Bronchial epithelial cell (primary cell): ENCODE measurements at regions not wholly inside any gene's neighbourhood (a gene's known extent, or its start where the extent isn't known, plus 50 kb on each side); places are given as distances from the start of the nearest gene placed in this dataset.
A peak's percentile ranks its signal among the peaks of the same experiment; 100 is the strongest.

Experiments used
- DNase-seq: peaks from one replicate; pipeline ENCODE4 v3.0.0-alpha.2; 2010; ENCODE audit warnings: low read depth
- FAIRE-seq: peaks from 2 replicates; lab custom pipeline; 2011; peaks lifted over from hg19 to GRCh38; lab: Jason Lieb, UNC
- H3K27me3 ChIP-seq: 2 replicates; pipeline ENCODE4 v1.5.1; 2011; ENCODE audit warnings: low read length; ENCODE audit not compliant: control insufficient read depth, insufficient read depth
- H3K36me3 ChIP-seq: 2 replicates; pipeline ENCODE4 v1.5.1; 2011; ENCODE audit warnings: low read length; ENCODE audit not compliant: control insufficient read depth, insufficient read depth
- H3K4me3 ChIP-seq: 2 replicates; pipeline ENCODE4 v1.5.1; 2011; ENCODE audit warnings: mild to moderate bottlenecking, low read depth, low read length, control low read depth
- CTCF ChIP-seq: IDR thresholded peaks from 2 replicates; pipeline ENCODE4 v1.5.1; 2011; ENCODE audit warnings: mild to moderate bottlenecking, moderate library complexity, low read length, control low read depth, inconsistent platforms; ENCODE audit not compliant: insufficient read depth, severe bottlenecking

- no peak for DNase-seq
- FAIRE-seq: no peak
- no peak for TF ChIP-seq CTCF
- Histone ChIP-seq H3K27me3 (peaks cover 3% of the 10 kb centered on the region), H3K36me3 (no peaks in the 10 kb centered on the region), H3K4me3 (no peak overlapping the region)
Observed at GRCh38 chr1:209307846-209308245, 275.7 kb upstream of the CAMK1G start.

GRCh38 chr1:209309198-209309597 lies 274.3 kb upstream of the CAMK1G start:
- no peak for DNase-seq
- Histone ChIP-seq H3K27me3 (peaks cover 3% of the 10 kb centered on the region), H3K4me3 (no peak overlapping the region), H3K36me3 (no peaks in the 10 kb centered on the region)
- no peak for TF ChIP-seq CTCF
- FAIRE-seq: no peak

- TF ChIP-seq CTCF: no peak
- H3K4me3 ChIP-seq: no peak overlapping the region
- no peaks in the 10 kb centered on the region for H3K36me3 ChIP-seq
- DNase-seq: no peak
- H3K27me3 ChIP-seq: peaks cover 1% of the 10 kb centered on the region
- FAIRE-seq: peak; percentile 90
Observed at GRCh38 chr1:209311770-209312169, 271.7 kb upstream of the CAMK1G start.

GRCh38 chr1:209316929-209317328 lies 266.6 kb upstream of the CAMK1G start:
- no peak overlapping the region for H3K4me3 ChIP-seq
- no peak for TF ChIP-seq CTCF
- H3K27me3 ChIP-seq: no peaks in the 10 kb centered on the region
- DNase-seq: no peak
- no peaks in the 10 kb centered on the region for H3K36me3 ChIP-seq
- no peak for FAIRE-seq

GRCh38 chr1:209318181-209319056 lies 265.1 kb upstream of the CAMK1G start:
- H3K36me3 ChIP-seq: no peaks in the 10 kb centered on the region
- no peak for TF ChIP-seq CTCF
- FAIRE-seq (no peak), DNase-seq (peak; percentile 87)
- H3K4me3 ChIP-seq: no peak overlapping the region
- H3K27me3 ChIP-seq: no peaks in the 10 kb centered on the region
